Fibroblast of mammary gland (primary cell): ENCODE measurements at regions not wholly inside any gene's neighbourhood (a gene's known extent, or its start where the extent isn't known, plus 50 kb on each side); places are given as distances from the start of the nearest gene placed in this dataset.

Experiments
- DNase-seq: peaks from one replicate; pipeline ENCODE4 v3.0.0-alpha.2; 2010; ENCODE audit warnings: low read depth
- H3K4me3 ChIP-seq: 2 replicates; pipeline ENCODE4 v1.5.1; 2011; ENCODE audit warnings: low read depth, mild to moderate bottlenecking, low read length, moderate library complexity; ENCODE audit not compliant: control insufficient read depth
- CTCF ChIP-seq: conservative IDR thresholded peaks from 2 replicates; pipeline ENCODE4 v1.5.1; 2011; ENCODE audit warnings: low read depth, low read length, inconsistent platforms; ENCODE audit not compliant: control insufficient read depth, insufficient read depth

- DNase-seq = no peak
- no peak for TF ChIP-seq CTCF
- H3K4me3 ChIP-seq = no peak overlapping the region
Observed at GRCh38 chr10:125294109-125294508, 133.7 kb upstream of the CTBP2 start.

GRCh38 chr10:125291836-125292235, 131.5 kb upstream of the CTBP2 start:
- DNase-seq = no peak
- no peak overlapping the region for H3K4me3 ChIP-seq
- TF ChIP-seq CTCF = no peak

GRCh38 chr10:125289461-125289860, 129.1 kb upstream of the CTBP2 start:
- no peak for DNase-seq
- TF ChIP-seq CTCF = no peak
- H3K4me3 ChIP-seq = no peak overlapping the region

GRCh38 chr10:125284875-125285597, 124.7 kb upstream of the CTBP2 start:
- TF ChIP-seq CTCF = no peak
- H3K4me3 ChIP-seq = no peak overlapping the region
- no peak for DNase-seq

- DNase-seq = no peak
- no peak for TF ChIP-seq CTCF
- no peak overlapping the region for H3K4me3 ChIP-seq
Observed at GRCh38 chr10:125283836-125284614, 123.7 kb upstream of the CTBP2 start.

- H3K4me3 ChIP-seq = no peak overlapping the region
- no peak for TF ChIP-seq CTCF
- DNase-seq = no peak
Observed at GRCh38 chr10:125283191-125283835, 123.0 kb upstream of the CTBP2 start.
